Spleen (tissue), 11 donors: ENCODE measurements at regions not wholly inside any gene's neighbourhood (a gene's known extent, or its start where the extent isn't known, plus 50 kb on each side); places are given as distances from the start of the nearest gene placed in this dataset.

Experiments
- DNase-seq: peaks from one replicate; pipeline ENCODE4 v3.0.0-alpha.2; 2020
- H3K27ac ChIP-seq, 8 donors: fragments of 200-600 bp; sonication (generic) in 7 of 8; 1 replicate in 4 of 8; 2 replicates in 4 of 8; pipeline versions ENCODE4 v1.5.0 to v1.8.0; 2016 to 2021; ENCODE audit warnings: inconsistent platforms in 4 of 8, mild to moderate bottlenecking in 4 of 8, moderate library complexity in 1 of 8
- H3K27me3 ChIP-seq, 7 donors: fragments of 200-600 bp; sonication (generic) in 6 of 7; replicated peaks in 1 of 7; 1 replicate in 4 of 7; 2 replicates in 3 of 7; pipeline versions ENCODE4 v1.5.0 to v1.8.0; 2016 to 2021; ENCODE audit warnings: inconsistent platforms in 3 of 7, mild to moderate bottlenecking in 1 of 7
- H3K36me3 ChIP-seq, 6 donors: fragments of 200-600 bp; sonication (generic) in 5 of 6; 1 replicate in 4 of 6; 2 replicates in 2 of 6; pipeline versions ENCODE4 v1.5.0 to v1.8.0; 2016 to 2021; ENCODE audit warnings: inconsistent platforms in 2 of 6
- H3K4me1 ChIP-seq, 6 donors: fragments of 200-600 bp; sonication (generic) in 5 of 6; 1 replicate in 3 of 6; 2 replicates in 3 of 6; pipeline versions ENCODE4 v1.5.0 to v1.8.0; 2016 to 2021; ENCODE audit warnings: inconsistent platforms in 3 of 6
- H3K4me3 ChIP-seq, 8 donors: fragments of 200-600 bp; sonication (generic) in 7 of 8; 1 replicate in 4 of 8; 2 replicates in 4 of 8; pipeline versions ENCODE4 v1.5.0 to v1.8.0; 2016 to 2021; ENCODE audit warnings: inconsistent platforms in 4 of 8, mild to moderate bottlenecking in 4 of 8, moderate library complexity in 2 of 8
- H3K9me3 ChIP-seq, 8 donors: fragments of 200-600 bp; sonication (generic) in 7 of 8; 1 replicate in 4 of 8; 2 replicates in 4 of 8; pipeline versions ENCODE4 v1.5.0 to v1.8.0; 2016 to 2021; ENCODE audit warnings: inconsistent platforms in 4 of 8
- CTCF ChIP-seq, 11 experiments: fragments of 200-600 bp in 7 of 11; fragments of 450-650 bp in 4 of 11; sonication (generic) in 4 of 11; IDR thresholded peaks in 8 of 11; conservative IDR thresholded peaks in 3 of 11; 1 replicate in 7 of 11; 2 replicates in 4 of 11; pipeline versions ENCODE4 v1.4.0 to v1.8.0; 2016 to 2021; ENCODE audit warnings: antibody characterized with exemption in 11 of 11, inconsistent platforms in 4 of 11, mild to moderate bottlenecking in 1 of 11
- POLR2A ChIP-seq, 3 donors: fragments of 450-650 bp; IDR thresholded peaks; one replicate each; pipeline ENCODE4 v1.5.1; 2017; ENCODE audit warnings: antibody characterized with exemption in 3 of 3, mild to moderate bottlenecking in 1 of 3
- POLR2AphosphoS5 ChIP-seq, 3 donors: sonication (generic); formaldehyde crosslinking; IDR thresholded peaks; one replicate each; pipeline ENCODE4 v1.5.1; 2017; ENCODE audit warnings: antibody characterized with exemption in 3 of 3
- WGBS, 5 donors: extraction: QIAGEN DNeasy Blood & Tissue Kit in 3 of 5; methylation state at CpG; one replicate each; pipeline versions ENCODE4 v1.1.5 to v1.1.7; 2013 to 2018; 5-methylcytosine and 5-hydroxymethylcytosine counted together
- intact Hi-C: fragments of 100-400 bp; cut with DNase I; formaldehyde crosslinking; loops from one replicate; pipeline ENCODE4 v1.15.0; 2023; ENCODE audit warnings: low total_unique reads
- donor health status: healthy with polysubstance abuse.
- donor health status: DM: no; HTN: no; CAD: no; lungs with moderate emphysema.
- donor health status: DM: no; HTN: no; CAD: no.
- donor health status: Bipolar disorder and iron deficiency.
- donor health status: healthy.
- donor health status: DM: no; HTN: no; CAD: no.
- donor health status: DM: yes; HTN: yes; CAD: no.

GRCh38 chr6:139871803-139872510 is 497.5 kb upstream of the CITED2 start:
- no peak overlapping the region for H3K4me3 ChIP-seq
- TF ChIP-seq POLR2AphosphoS5 (IDR thresholded peaks at IDR 0.05) (no peak), CTCF (IDR thresholded peaks at IDR 0.05 in 8 of 11, conservative IDR thresholded peaks at IDR 0.05 in 3 of 11) (no peak), POLR2A (IDR thresholded peaks at IDR 0.05) (no peak)
- no peaks in the 10 kb centered on the region for H3K9me3 ChIP-seq

GRCh38 chr6:139871165-139871710 is 496.8 kb upstream of the CITED2 start:
- DNase-seq: no peak
- Histone ChIP-seq H3K9me3 (no peaks in the 10 kb centered on the region), H3K4me3 (no peak overlapping the region), H3K27me3 (no peaks in the 10 kb centered on the region), H3K36me3 (no peaks in the 10 kb centered on the region), H3K4me1 (no peaks in the 10 kb centered on the region), H3K27ac (no peak overlapping the region)
- intact Hi-C loops: loop anchor here (10.0 kb wide), 1 partner anchor 574 kb away; no protein-coding TSS in a partner anchor
- WGBS, 5 donors: 61 to 88% (median 74%) methylated on average over 6 of the region's 6 CpGs
- no peak for TF ChIP-seq POLR2A (IDR thresholded peaks at IDR 0.05)
- TF ChIP-seq CTCF (IDR thresholded peaks at IDR 0.05 in 8 of 11, conservative IDR thresholded peaks at IDR 0.05 in 3 of 11): no peak
- no peak for TF ChIP-seq POLR2AphosphoS5 (IDR thresholded peaks at IDR 0.05)

More at GRCh38 chr6:139871803-139872510, 497.5 kb upstream of the CITED2 start:
- intact Hi-C loops: loop anchor here (10.0 kb wide), 1 partner anchor 573 kb away; no protein-coding TSS in a partner anchor
- Histone ChIP-seq H3K36me3 (no peaks in the 10 kb centered on the region), H3K27ac (no peak overlapping the region), H3K27me3 (no peaks in the 10 kb centered on the region), H3K4me1 (no peaks in the 10 kb centered on the region)
- DNase-seq: no peak
- WGBS, 5 donors: 86 to 97% (median 92%) methylated on average over 1 of the region's 1 CpG

GRCh38 chr6:139868576-139868975 is 494.1 kb upstream of the CITED2 start:
- TF ChIP-seq CTCF (IDR thresholded peaks at IDR 0.05 in 8 of 11, conservative IDR thresholded peaks at IDR 0.05 in 3 of 11) (no peak), POLR2AphosphoS5 (IDR thresholded peaks at IDR 0.05) (no peak), POLR2A (IDR thresholded peaks at IDR 0.05) (no peak)
- Histone ChIP-seq H3K36me3 (no peaks in the 10 kb centered on the region), H3K4me1 (no peaks in the 10 kb centered on the region), H3K9me3 (no peaks in the 10 kb centered on the region), H3K27me3 (no peaks in the 10 kb centered on the region), H3K27ac (no peak overlapping the region), H3K4me3 (no peak overlapping the region)
- no peak for DNase-seq
- intact Hi-C loops: no loop called here
- 85 to 93% (median 89%) methylated on average over 2 of the region's 2 CpGs for WGBS, 5 donors

GRCh38 chr6:139863964-139864363 is 489.5 kb upstream of the CITED2 start:
- TF ChIP-seq CTCF (IDR thresholded peaks at IDR 0.05 in 8 of 11, conservative IDR thresholded peaks at IDR 0.05 in 3 of 11): no peak
- no peaks in the 10 kb centered on the region for H3K4me1 ChIP-seq
- H3K27ac ChIP-seq: no peak overlapping the region
- 67 to 86% (median 83%) methylated on average over 1 of the region's 1 CpG for WGBS, 5 donors
- DNase-seq: no peak
- no peak overlapping the region for H3K4me3 ChIP-seq
- no peaks in the 10 kb centered on the region for H3K36me3 ChIP-seq
- intact Hi-C loops: no loop called here
- no peaks in the 10 kb centered on the region for H3K9me3 ChIP-seq
- no peaks in the 10 kb centered on the region for H3K27me3 ChIP-seq
